Trophoblast cell (in vitro differentiated cells and primary cell): ENCODE measurements at regions not wholly inside any gene's neighbourhood (a gene's known extent, or its start where the extent isn't known, plus 50 kb on each side); places are given as distances from the start of the nearest gene placed in this dataset.
"Not testable (repeated sequence)": the region's sequence is repeated elsewhere in the genome, so short reads cannot be mapped to it uniquely, and the experiment has no call there.

Experiments used
- DNase-seq, 2 donors: peaks; one replicate each; pipeline ENCODE4 v3.0.0-alpha.2; 2016
- H2AFZ ChIP-seq: 2 replicates; pipeline ENCODE4 v1.6.1; 2013; ENCODE audit warnings: low read length, moderate library complexity, mild to moderate bottlenecking; ENCODE audit not compliant: insufficient read depth, poor library complexity
- H2AK5ac ChIP-seq: 2 replicates; pipeline ENCODE4 v1.6.1; 2013; ENCODE audit warnings: mild to moderate bottlenecking, low read length
- H2BK120ac ChIP-seq: 2 replicates; pipeline ENCODE4 v1.6.1; 2013; ENCODE audit warnings: low read length, mild to moderate bottlenecking, moderate library complexity; ENCODE audit not compliant: insufficient read depth, poor library complexity
- H2BK12ac ChIP-seq: 2 replicates; pipeline ENCODE4 v1.6.1; 2013; ENCODE audit warnings: mild to moderate bottlenecking, low read length, moderate library complexity
- H2BK5ac ChIP-seq: 2 replicates; pipeline ENCODE4 v1.6.1; 2013; ENCODE audit warnings: low read length, low read depth, moderate library complexity, mild to moderate bottlenecking; ENCODE audit not compliant: poor library complexity
- H3K14ac ChIP-seq: 2 replicates; pipeline ENCODE4 v1.6.1; 2013; ENCODE audit warnings: mild to moderate bottlenecking, low read length
- H3K18ac ChIP-seq: 2 replicates; pipeline ENCODE4 v1.6.1; 2013; ENCODE audit warnings: mild to moderate bottlenecking, low read length
- H3K23ac ChIP-seq: 2 replicates; pipeline ENCODE4 v1.6.1; 2013; ENCODE audit warnings: low read length
- H3K27ac ChIP-seq: 2 replicates; pipeline ENCODE4 v1.5.1; 2013; ENCODE audit warnings: low read depth, mild to moderate bottlenecking, inconsistent platforms, low read length, moderate library complexity
- H3K27me3 ChIP-seq: 2 replicates; pipeline ENCODE4 v1.6.1; 2013; ENCODE audit warnings: inconsistent platforms, mild to moderate bottlenecking, low read length, moderate library complexity; ENCODE audit not compliant: insufficient read depth
- H3K36me3 ChIP-seq, 2 experiments: 1 replicate in 1 of 2; 2 replicates in 1 of 2; pipeline ENCODE4 v1.6.1; 2013; ENCODE audit warnings: low read length in 2 of 2, mild to moderate bottlenecking in 2 of 2, moderate library complexity in 1 of 2; ENCODE audit not compliant: insufficient read depth in 2 of 2, control insufficient read depth in 1 of 2
- H3K4ac ChIP-seq: 2 replicates; pipeline ENCODE4 v1.6.1; 2013; ENCODE audit warnings: low read depth, mild to moderate bottlenecking, low read length, moderate library complexity
- H3K4me1 ChIP-seq, 2 experiments: 1 replicate in 1 of 2; 2 replicates in 1 of 2; pipeline ENCODE4 v1.6.1; 2013; ENCODE audit warnings: low read length in 2 of 2, mild to moderate bottlenecking in 2 of 2, moderate library complexity in 1 of 2; ENCODE audit not compliant: insufficient read depth in 2 of 2, control insufficient read depth in 1 of 2
- H3K4me2 ChIP-seq: 2 replicates; pipeline ENCODE4 v1.6.1; 2013; ENCODE audit warnings: inconsistent platforms, mild to moderate bottlenecking, low read length, moderate library complexity
- H3K4me3 ChIP-seq: 2 replicates; pipeline ENCODE4 v1.5.1; 2013; ENCODE audit warnings: mild to moderate bottlenecking, low read depth, low read length, inconsistent platforms
- H3K79me1 ChIP-seq: one replicate; pipeline ENCODE4 v1.6.1; 2013; ENCODE audit warnings: low read length
- H3K79me2 ChIP-seq: 2 replicates; pipeline ENCODE4 v1.6.1; 2013; ENCODE audit warnings: low read length, mild to moderate bottlenecking; ENCODE audit not compliant: control insufficient read depth, insufficient read depth, poor library complexity
- H3K9ac ChIP-seq: 2 replicates; pipeline ENCODE4 v1.6.1; 2013; ENCODE audit warnings: mild to moderate bottlenecking, low read length
- H3K9me3 ChIP-seq: 2 replicates; pipeline ENCODE4 v1.6.1; 2013; ENCODE audit warnings: low read depth, mild to moderate bottlenecking, control low read depth, inconsistent platforms, low read length; ENCODE audit not compliant: insufficient read depth
- H4K12ac ChIP-seq: 2 replicates; pipeline ENCODE4 v1.6.1; 2013; ENCODE audit warnings: low read depth, mild to moderate bottlenecking, low read length, moderate library complexity
- H4K8ac ChIP-seq: 2 replicates; pipeline ENCODE4 v1.6.1; 2013; ENCODE audit warnings: low read depth, mild to moderate bottlenecking, low read length, moderate library complexity
- H4K91ac ChIP-seq: one replicate; pipeline ENCODE4 v1.6.1; 2013; ENCODE audit warnings: low read depth, mild to moderate bottlenecking, low read length, moderate library complexity
- WGBS: extraction: QIAGEN DNeasy Blood & Tissue Kit; methylation state at CpG from one replicate; pipeline ENCODE4 v1.1.7; 2013; ENCODE audit warnings: missing lambda C conversion rate; ENCODE audit not compliant: insufficient read length, insufficient coverage; ENCODE audit errors: extremely low coverage; 5-methylcytosine and 5-hydroxymethylcytosine counted together

DNA sequence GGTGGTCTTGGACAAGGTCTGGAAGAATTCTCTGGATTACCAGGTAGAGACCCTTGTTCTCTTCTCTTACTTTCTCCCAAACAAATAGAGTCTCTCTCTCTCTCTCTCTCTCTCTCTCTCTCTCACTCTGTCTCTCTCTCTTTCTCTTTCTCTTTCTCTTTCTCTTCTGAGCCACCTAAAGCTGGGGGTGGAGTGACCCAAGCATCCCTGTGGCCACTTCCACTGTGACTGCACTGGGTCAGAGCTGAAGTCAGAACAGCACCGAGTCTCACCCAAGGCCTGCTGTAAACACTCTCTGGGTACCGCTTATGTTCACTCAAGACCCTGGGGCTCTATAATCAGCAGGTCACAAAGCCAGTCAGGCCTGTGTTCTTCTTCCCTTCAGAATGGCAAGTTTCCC lies 513.7 kb downstream of the EBF1 start:
- H2BK12ac ChIP-seq, result no peak overlapping the region
- H3K23ac ChIP-seq, result no peak overlapping the region
- peaks cover 3% of the 10 kb centered on the region for H3K9me3 ChIP-seq
- H3K27me3 ChIP-seq, result no peaks in the 10 kb centered on the region
- H4K12ac ChIP-seq, result no peak overlapping the region
- no peaks in the 10 kb centered on the region for H3K4me1 ChIP-seq
- H3K9ac ChIP-seq, result no peak overlapping the region
- no peak overlapping the region for H2BK120ac ChIP-seq
- H3K4me2 ChIP-seq, result no peak overlapping the region
- no peak for DNase-seq
- no peak overlapping the region for H2AFZ ChIP-seq
- no peak overlapping the region for H3K4ac ChIP-seq
- H3K79me2 ChIP-seq, result no peaks in the 10 kb centered on the region
- H3K79me1 ChIP-seq, result no peaks in the 10 kb centered on the region
- H2AK5ac ChIP-seq, result no peak overlapping the region
- no peak overlapping the region for H3K14ac ChIP-seq
- H4K91ac ChIP-seq, result no peak overlapping the region
- no peaks in the 10 kb centered on the region for H3K36me3 ChIP-seq
- no CpG with 5 or more reads among the region's 2 CpGs for WGBS
- H2BK5ac ChIP-seq, result no peak overlapping the region
- H3K18ac ChIP-seq, result no peak overlapping the region
- H4K8ac ChIP-seq, result no peak overlapping the region
- H3K4me3 ChIP-seq, result no peak overlapping the region
- no peak overlapping the region for H3K27ac ChIP-seq

DNA sequence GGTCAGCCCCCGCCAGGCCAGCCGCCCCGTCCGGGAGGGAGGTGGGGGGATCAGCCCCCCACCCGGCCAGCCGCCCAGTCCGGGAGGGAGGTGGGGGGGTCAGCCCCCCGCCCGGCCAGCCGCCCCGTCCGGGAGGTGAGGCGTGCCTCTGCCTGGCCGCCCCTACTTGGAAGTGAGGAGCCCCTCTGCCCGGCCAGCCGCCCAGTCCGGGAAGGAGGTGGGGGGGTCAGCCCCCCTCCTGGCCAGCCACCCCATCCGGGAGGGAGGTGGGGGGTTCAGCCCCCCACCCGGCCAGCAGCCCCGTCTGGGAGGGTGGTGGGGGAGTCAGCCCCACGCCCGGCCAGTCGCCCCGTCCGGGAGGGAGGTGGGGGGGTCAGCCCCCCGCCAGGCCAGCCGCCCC lies 517.0 kb downstream of the EBF1 start:
- WGBS, result no CpG with 5 or more reads among the region's 27 CpGs
- not testable (repeated sequence) for H3K23ac ChIP-seq, DNase-seq

DNA sequence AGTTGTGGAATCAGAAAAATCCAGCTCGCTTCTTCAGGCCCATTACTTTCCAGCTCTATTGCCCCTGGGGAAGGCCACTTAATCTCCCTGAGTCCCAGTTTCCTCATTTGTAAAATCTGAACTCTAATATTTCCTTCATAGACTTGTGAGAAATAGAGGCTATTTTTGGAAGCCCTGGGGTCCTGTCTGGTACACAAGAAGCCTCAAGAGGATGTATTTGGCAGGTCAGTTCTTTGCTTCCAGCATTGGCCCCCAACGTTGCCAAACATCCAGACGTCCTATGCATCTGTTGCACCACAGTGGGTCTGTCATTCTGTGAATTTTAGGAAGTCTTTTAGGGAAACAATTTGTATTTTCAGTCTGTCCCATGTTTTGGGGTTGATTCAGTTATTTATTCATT lies 525.9 kb downstream of the EBF1 start:
- Histone ChIP-seq H3K27me3 (no peaks in the 10 kb centered on the region), H3K4me1 (no peaks in the 10 kb centered on the region), H3K23ac (no peak overlapping the region), H4K91ac (no peak overlapping the region), H3K14ac (no peak overlapping the region), H3K9me3 (no peaks in the 10 kb centered on the region), H3K79me2 (no peaks in the 10 kb centered on the region), H3K4me2 (no peak overlapping the region), H3K4me3 (no peak overlapping the region), H2AK5ac (no peak overlapping the region), H3K9ac (no peak overlapping the region), H2BK120ac (no peak overlapping the region), H2BK12ac (no peak overlapping the region), H2AFZ (no peak overlapping the region), H4K12ac (no peak overlapping the region), H3K18ac (no peak overlapping the region), H3K4ac (no peak overlapping the region), H3K27ac (no peak overlapping the region), H3K36me3 (no peaks in the 10 kb centered on the region), H2BK5ac (no peak overlapping the region), H4K8ac (no peak overlapping the region), H3K79me1 (no peaks in the 10 kb centered on the region)
- DNase-seq, result no peak
- no CpG with 5 or more reads among the region's 3 CpGs for WGBS

More for the DNA sequence above, 517.0 kb downstream of the EBF1 start:
- not testable (repeated sequence) for H3K9me3 ChIP-seq, H4K91ac ChIP-seq, H3K18ac ChIP-seq, H2BK12ac ChIP-seq, H3K4ac ChIP-seq, H3K79me1 ChIP-seq, H2AK5ac ChIP-seq, H3K27me3 ChIP-seq, H2AFZ ChIP-seq, H3K14ac ChIP-seq, H3K36me3 ChIP-seq, H4K8ac ChIP-seq, H3K4me2 ChIP-seq, H3K4me1 ChIP-seq, H3K4me3 ChIP-seq, H4K12ac ChIP-seq, H3K79me2 ChIP-seq, H3K9ac ChIP-seq, H3K27ac ChIP-seq, H2BK5ac ChIP-seq, H2BK120ac ChIP-seq

DNA sequence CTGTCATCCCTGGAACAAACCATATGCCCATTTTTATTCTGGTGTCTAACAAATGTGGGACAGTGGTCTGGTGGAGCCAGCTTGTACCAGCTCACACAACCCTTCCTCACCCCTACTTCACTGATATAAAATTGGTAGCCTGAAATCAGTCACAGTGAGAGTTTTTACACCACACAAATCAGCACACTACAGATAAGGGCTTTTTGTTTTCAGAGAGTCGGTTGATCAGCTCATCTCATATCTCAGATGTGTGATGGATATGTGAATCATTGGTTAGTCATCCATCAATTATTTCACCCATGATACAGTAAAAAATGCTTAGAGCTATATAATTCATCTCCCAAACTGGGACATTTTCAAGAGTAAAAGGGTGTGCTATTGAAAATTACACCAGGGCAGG lies 529.2 kb downstream of the EBF1 start:
- Histone ChIP-seq H2BK120ac (no peak overlapping the region), H2AFZ (no peak overlapping the region), H3K4ac (no peak overlapping the region), H3K27ac (no peak overlapping the region), H4K12ac (no peak overlapping the region), H2AK5ac (no peak overlapping the region), H3K4me3 (no peak overlapping the region), H3K23ac (no peak overlapping the region), H3K9ac (no peak overlapping the region), H4K8ac (no peak overlapping the region), H3K4me1 (no peaks in the 10 kb centered on the region), H3K27me3 (no peaks in the 10 kb centered on the region), H2BK5ac (no peak overlapping the region), H3K4me2 (no peak overlapping the region), H3K36me3 (no peaks in the 10 kb centered on the region), H3K18ac (no peak overlapping the region), H2BK12ac (no peak overlapping the region), H4K91ac (no peak overlapping the region), H3K79me1 (no peaks in the 10 kb centered on the region), H3K14ac (no peak overlapping the region), H3K9me3 (no peaks in the 10 kb centered on the region), H3K79me2 (no peaks in the 10 kb centered on the region)
- no peak for DNase-seq
- WGBS, result no CpG with 5 or more reads among the region's 1 CpG
